HFFc6 (cell line): ENCODE measurements at regions not wholly inside any gene's neighbourhood (a gene's known extent, or its start where the extent isn't known, plus 50 kb on each side); places are given as distances from the start of the nearest gene placed in this dataset.

Experiments
- DNase-seq: peaks from one replicate; pipeline ENCODE4 v3.0.0-alpha.2; 2018
- H3K27ac Mint-ChIP-seq: 2 replicates; pipeline ENCODE4 v1.8.0; 2020; ENCODE audit warnings: mild to moderate bottlenecking, mixed read lengths
- H3K27me3 Mint-ChIP-seq: 2 replicates; pipeline ENCODE4 v1.8.0; 2021; ENCODE audit warnings: mild to moderate bottlenecking, moderate library complexity, mixed read lengths; ENCODE audit not compliant: insufficient read depth
- H3K36me3 Mint-ChIP-seq: 2 replicates; pipeline ENCODE4 v1.8.0; 2021; ENCODE audit warnings: low read depth, mixed read lengths
- H3K4me1 Mint-ChIP-seq: 2 replicates; pipeline ENCODE4 v1.8.0; 2020; ENCODE audit warnings: low read depth, mixed read lengths
- H3K4me3 Mint-ChIP-seq: 2 replicates; pipeline ENCODE4 v1.8.0; 2020; ENCODE audit warnings: mild to moderate bottlenecking, moderate library complexity, mixed read lengths
- H3K9me3 Mint-ChIP-seq: 2 replicates; pipeline ENCODE4 v1.8.0; 2020; ENCODE audit warnings: mild to moderate bottlenecking, mixed read lengths
- TF ChIP-seq, protein P1 (sequence below): fragments of 200-600 bp; sonication (generic); IDR thresholded peaks from 2 replicates; pipeline ENCODE4 v1.5.0; 2021; ENCODE audit warnings: antibody characterized with exemption, mild to moderate bottlenecking

DNA sequence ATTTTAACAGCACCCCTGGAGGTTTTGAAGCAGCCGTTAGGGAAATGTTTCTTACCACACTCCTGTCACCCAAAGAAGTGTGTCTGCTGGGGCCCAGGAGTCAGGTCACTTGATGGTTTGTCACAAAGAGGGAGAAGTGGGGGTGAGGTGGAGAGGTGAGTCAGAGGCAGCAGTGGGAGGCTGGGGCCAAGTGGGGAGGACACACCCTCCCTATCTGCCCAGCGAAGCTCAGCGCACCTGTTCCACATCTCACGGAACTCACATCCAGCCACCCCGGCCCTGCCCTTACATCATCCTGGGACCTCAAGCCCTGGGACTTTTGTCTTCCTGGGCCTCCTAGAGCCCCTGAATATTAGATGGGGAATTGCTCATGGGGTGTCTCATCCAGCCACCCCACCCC, 171.1 kb upstream of the SMIM23 start:
- Mint-ChIP-seq H3K27me3 (peaks cover 27% of the 10 kb centered on the region), H3K27ac (no peak overlapping the region), H3K9me3 (no peaks in the 10 kb centered on the region), H3K4me1 (no peaks in the 10 kb centered on the region), H3K36me3 (no peaks in the 10 kb centered on the region), H3K4me3 (no peak overlapping the region)
- TF ChIP-seq, protein P1, sequence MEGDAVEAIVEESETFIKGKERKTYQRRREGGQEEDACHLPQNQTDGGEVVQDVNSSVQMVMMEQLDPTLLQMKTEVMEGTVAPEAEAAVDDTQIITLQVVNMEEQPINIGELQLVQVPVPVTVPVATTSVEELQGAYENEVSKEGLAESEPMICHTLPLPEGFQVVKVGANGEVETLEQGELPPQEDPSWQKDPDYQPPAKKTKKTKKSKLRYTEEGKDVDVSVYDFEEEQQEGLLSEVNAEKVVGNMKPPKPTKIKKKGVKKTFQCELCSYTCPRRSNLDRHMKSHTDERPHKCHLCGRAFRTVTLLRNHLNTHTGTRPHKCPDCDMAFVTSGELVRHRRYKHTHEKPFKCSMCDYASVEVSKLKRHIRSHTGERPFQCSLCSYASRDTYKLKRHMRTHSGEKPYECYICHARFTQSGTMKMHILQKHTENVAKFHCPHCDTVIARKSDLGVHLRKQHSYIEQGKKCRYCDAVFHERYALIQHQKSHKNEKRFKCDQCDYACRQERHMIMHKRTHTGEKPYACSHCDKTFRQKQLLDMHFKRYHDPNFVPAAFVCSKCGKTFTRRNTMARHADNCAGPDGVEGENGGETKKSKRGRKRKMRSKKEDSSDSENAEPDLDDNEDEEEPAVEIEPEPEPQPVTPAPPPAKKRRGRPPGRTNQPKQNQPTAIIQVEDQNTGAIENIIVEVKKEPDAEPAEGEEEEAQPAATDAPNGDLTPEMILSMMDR = no peak
- no peak for DNase-seq

DNA sequence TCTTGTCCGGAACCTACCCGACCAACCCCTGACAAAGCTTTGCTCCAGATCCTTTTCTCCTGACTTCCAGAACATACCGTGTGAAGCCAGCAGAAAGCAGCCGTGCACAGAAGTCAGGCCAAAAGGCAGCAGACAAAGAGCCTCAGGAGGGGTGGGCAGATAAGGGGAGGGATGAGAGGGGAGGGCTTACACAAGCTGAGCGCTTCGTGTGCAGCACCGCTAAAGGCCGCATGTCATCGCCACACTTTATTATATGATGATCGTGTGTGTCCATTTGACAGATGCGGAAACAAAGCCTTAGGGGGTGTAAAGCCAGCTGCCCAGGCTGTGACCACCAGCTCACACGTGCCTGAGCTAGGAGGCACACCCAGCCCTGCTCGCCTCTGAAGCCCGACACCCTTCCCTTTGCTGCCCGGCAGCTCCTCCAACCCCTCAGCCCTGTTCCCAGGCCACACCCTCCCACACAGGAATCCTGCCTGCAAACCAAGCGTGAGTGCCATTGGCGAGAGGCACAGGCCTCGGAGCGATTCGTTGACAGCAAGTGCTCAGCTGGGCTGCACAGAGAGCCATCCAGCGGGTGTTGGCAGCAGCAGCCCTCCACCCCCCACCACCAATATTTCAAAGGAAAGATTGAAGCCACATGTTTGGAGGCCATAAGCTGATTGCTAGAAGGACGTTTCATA, 170.5 kb upstream of the SMIM23 start:
- Mint-ChIP-seq H3K9me3 (no peaks in the 10 kb centered on the region), H3K27ac (no peak overlapping the region), H3K4me1 (no peaks in the 10 kb centered on the region), H3K4me3 (no peak overlapping the region), H3K27me3 (peaks cover 32% of the 10 kb centered on the region), H3K36me3 (no peaks in the 10 kb centered on the region)
- TF ChIP-seq, protein P1 = no peak
- no peak for DNase-seq

DNA sequence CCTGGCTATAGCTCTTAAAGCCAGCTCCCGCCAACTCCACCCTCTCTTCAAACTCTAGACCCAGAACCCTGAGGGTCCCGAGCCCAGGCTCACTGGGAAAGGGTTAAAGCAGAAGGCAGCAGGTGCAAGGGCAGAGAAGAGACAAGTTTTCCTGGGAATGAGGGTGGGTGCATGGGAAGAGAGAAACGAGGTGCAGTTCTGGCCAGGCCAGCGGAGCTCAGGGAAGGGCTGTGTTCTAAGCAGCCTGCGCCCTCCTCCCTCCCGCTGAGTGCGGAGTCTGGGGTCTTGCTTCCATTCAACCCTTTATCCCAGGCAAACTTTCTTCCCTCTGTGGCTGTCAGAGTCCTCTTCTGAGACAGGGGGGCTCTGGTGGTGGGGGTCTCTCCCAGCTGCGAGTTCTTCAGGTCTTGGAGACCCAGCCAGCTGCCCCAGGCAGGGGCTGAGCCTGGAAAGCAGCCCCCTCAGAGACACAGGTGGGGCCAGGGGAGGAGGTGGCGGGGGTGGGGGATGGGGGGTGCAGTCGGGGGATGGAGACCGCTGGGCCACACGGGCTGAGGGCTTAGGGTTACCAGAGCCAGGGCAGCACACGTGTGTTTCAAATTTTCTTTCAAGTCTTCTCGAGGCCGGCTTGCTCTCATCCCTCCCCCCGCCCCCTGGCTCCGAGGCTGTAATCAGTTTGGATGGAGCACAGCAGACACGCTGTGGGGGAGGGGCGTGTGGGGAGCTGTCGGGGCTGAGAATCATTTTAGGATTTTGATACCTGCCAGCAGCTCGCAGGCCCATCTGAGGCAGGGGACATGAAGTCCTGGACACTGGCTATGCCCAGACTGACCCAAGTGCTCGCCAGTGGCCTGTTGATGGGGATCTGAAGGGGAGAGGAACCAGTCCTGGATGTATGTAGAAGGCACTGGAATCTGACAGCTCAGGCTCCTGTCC, 169.6 kb upstream of the SMIM23 start:
- Mint-ChIP-seq H3K9me3 (no peaks in the 10 kb centered on the region), H3K27ac (no peak overlapping the region), H3K36me3 (no peaks in the 10 kb centered on the region), H3K27me3 (peaks cover 33% of the 10 kb centered on the region), H3K4me1 (peaks cover under 1% of the 10 kb centered on the region; the same call in 1 of the 2 replicates), H3K4me3 (no peak overlapping the region)
- DNase-seq = no peak
- TF ChIP-seq, protein P1 = no peak

DNA sequence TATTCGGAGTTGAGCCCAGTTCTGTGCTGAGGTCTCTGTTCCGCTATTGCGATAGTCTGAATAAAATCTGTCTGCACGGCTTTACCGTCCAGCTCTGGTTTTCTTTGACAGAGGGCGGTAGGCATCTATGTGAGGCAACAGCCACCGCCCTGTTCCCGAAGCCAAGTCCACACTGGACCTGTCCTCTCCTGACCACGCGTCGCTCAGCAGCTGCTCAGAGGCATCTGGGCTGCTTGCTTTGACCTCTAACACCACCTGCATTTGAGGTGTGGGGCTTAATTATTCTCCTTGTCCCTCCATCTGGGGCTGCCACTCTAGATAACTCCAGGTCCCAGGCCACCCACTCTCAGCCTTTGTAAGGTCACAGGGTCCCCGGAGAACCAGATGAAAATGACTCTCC, 168.4 kb upstream of the SMIM23 start:
- H3K9me3 Mint-ChIP-seq = no peaks in the 10 kb centered on the region
- no peak overlapping the region for H3K27ac Mint-ChIP-seq
- no peak overlapping the region for H3K4me3 Mint-ChIP-seq
- H3K4me1 Mint-ChIP-seq = peaks cover 11% of the 10 kb centered on the region; the same call in 1 of the 2 replicates
- DNase-seq = no peak
- H3K36me3 Mint-ChIP-seq = no peaks in the 10 kb centered on the region
- H3K27me3 Mint-ChIP-seq = peaks cover 34% of the 10 kb centered on the region
- TF ChIP-seq, protein P1 = no peak

DNA sequence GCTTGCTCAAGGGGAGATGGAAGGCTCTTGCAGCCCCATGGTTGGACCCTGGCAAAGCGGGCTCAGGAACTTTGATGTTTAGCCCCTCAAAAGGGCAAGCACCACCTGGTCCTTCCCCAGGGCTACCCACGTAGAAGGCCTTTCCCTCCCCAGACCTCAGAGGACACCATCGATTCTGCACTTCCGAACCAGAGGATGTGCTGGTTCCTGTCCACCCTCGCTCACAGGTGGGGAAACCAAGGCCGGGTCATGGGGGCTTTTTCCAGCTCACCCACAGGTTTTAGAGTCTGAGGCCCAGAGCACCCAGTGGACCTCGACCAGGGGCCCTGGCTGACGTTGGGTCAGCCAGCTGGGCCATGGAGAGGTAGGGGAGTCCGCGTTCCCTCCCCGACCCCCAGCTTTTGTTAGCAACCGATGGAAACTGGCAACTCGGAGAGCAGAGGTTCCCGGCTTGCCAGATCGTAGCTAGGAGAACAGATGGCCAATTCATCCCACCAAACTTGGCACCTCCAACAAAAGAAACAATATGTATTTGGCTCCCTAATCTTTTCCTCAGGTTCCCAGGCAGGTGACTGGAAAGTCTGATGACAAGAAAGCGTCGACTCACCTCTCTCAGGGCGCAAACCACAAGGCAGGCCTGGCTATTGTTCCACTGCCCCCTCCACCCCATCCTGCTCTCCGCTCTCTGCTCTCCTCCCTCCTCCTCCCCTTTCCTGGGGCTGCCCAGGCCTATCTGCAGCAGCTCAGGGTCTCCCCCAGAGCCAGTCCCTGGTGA, 167.6 kb upstream of the SMIM23 start:
- TF ChIP-seq, protein P1 = no peak
- no peaks in the 10 kb centered on the region for H3K9me3 Mint-ChIP-seq
- no peak overlapping the region for H3K4me3 Mint-ChIP-seq
- H3K4me1 Mint-ChIP-seq = peaks cover 11% of the 10 kb centered on the region; the same call in 1 of the 2 replicates
- H3K36me3 Mint-ChIP-seq = no peaks in the 10 kb centered on the region
- H3K27me3 Mint-ChIP-seq = peaks cover 32% of the 10 kb centered on the region
- no peak overlapping the region for H3K27ac Mint-ChIP-seq
- no peak for DNase-seq
